Stimulated activated CD8-positive, alpha-beta memory T cell treated with anti-CD3 and anti-CD28 coated beads, Interleukin-12 subunit alpha, Interleukin-12 subunit beta, amount 100 ng/mL, for 1 hour (primary cell): ENCODE measurements at regions not wholly inside any gene's neighbourhood (a gene's known extent, or its start where the extent isn't known, plus 50 kb on each side); places are given as distances from the start of the nearest gene placed in this dataset.

Source experiments
- DNase-seq: peaks from one replicate; pipeline ENCODE4 v3.0.0-alpha.2; 2020; ENCODE audit warnings: low read depth

- no peak for DNase-seq
Measured at GRCh38 chr6:165082636-165083035, 226.8 kb downstream of the C6orf118 start.

DNA sequence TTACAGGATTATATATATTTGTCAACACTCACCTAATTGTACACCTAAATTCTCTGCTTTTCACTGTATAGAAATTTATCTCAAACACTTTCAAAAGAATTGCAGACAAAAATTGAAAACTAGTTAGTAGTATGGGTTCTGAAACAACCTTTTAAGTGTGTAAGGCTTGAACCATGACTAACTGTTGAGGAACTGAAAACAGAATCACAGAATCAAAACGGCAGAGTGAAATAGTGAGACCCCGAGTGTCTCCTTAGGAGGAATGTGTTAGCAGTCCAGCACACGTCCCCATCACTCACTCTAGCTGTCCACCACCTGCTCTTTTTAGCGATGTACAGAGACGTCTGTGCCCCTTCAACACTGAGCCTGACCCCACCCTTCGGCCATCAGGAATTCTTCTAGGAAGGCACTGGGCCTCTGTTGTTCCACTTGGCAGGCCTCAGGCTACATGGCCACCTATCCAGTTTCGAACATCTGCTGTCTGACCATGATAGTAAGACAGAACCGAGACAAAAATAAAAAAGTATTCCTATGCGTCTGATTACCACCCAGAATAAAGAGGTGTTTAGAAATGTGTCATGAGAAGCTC, 227.4 kb downstream of the C6orf118 start:
- no peak for DNase-seq

GRCh38 chr6:165077876-165078275, 231.5 kb downstream of the C6orf118 start:
- no peak for DNase-seq

- DNase-seq: no peak
Measured at GRCh38 chr6:165071906-165072305, 237.5 kb downstream of the C6orf118 start.

- DNase-seq: no peak
Measured at GRCh38 chr6:165060720-165061119, 248.7 kb downstream of the C6orf118 start.

- no peak for DNase-seq
Measured at GRCh38 chr6:165059032-165059431, 250.4 kb downstream of the C6orf118 start.

DNA sequence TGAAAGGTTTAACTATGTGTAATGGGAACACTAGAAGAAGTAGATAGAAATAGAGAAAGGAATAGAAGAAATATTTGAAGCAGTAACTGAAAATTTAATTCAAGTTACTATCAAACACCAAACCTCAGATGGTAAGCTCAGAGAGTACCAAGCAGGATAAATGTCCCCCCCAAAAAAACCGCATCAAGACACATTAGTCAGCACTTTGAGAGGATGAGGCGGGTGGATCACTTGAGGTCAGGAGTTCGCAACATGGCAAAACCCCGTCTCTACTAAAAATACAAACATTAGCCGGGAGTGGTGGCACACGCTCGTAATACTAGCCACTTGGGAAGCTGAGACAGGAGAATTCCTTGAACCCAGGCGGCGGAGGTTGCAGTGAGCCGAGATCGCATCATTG, 253.1 kb downstream of the C6orf118 start:
- no peak for DNase-seq

DNA sequence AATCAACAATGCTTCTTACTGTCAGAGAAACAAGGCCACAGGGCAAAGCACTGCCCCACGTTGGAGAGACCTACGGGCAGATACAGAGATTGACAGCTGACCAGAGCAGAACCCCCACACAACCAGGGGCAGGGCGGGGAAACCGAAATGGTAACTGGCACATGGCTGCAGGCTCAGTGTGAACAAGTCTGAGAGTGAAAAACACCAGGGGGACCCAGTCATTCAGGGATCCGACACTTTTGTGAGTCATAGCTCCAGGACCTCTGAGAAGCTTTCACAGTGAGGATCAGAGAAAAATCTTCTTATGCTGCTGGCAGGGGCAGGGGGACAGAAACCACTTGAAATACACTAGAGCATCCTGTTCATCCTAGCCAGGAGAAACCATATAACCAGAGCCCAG, 254.2 kb downstream of the C6orf118 start:
- no peak for DNase-seq

DNA sequence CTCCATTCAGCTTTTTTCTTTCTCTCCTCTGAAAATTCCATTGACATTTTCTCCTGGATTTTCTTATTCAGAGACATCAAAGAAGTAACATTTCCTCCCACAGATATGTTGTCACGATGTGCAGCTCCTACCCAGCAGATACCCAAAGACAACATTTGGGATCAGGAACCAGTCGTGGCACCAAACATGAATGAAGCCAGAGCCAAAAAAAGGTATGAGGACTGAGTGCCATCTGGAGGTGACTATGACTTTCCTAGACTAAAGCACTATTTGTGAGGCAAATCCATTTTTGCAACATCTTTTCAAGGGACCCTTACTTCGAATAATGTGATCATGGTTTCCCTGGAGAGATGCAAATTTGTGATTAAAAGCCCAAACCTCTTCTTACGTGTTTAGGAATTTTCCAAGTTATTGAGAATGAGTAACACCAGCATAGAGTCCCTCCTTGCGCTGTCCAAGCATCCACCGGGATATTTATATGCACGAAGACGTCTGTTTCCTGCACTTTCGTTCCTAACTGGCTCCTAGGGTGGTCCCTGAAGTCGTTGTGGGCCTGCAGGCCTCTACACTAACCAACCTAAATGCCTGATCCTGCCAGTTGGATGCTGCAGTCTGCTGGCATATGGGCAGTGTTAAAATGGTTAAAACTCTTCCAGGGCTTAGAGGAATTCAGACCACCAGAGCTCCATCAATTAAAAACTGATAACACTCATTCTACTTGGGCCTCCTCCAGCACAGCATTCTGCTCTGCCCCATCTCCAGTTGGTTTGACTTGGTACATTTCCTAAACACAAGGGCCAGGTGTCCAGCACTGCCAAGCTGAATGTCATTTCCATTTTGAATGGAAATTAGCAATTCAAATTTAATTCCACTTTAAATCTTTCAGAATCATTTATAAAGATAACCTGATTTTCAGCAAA, 256.6 kb downstream of the C6orf118 start:
- DNase-seq: no peak

GRCh38 chr6:165049362-165049761, 260.0 kb downstream of the C6orf118 start:
- no peak for DNase-seq

- DNase-seq: no peak
Measured at GRCh38 chr6:165047952-165048351, 261.5 kb downstream of the C6orf118 start.

GRCh38 chr6:165045631-165046030, 263.8 kb downstream of the C6orf118 start:
- DNase-seq: no peak

- DNase-seq: no peak
Measured at GRCh38 chr6:165042912-165043311, 266.5 kb downstream of the C6orf118 start.

- no peak for DNase-seq
Measured at GRCh38 chr6:165040440-165040839, 269.0 kb downstream of the C6orf118 start.

DNA sequence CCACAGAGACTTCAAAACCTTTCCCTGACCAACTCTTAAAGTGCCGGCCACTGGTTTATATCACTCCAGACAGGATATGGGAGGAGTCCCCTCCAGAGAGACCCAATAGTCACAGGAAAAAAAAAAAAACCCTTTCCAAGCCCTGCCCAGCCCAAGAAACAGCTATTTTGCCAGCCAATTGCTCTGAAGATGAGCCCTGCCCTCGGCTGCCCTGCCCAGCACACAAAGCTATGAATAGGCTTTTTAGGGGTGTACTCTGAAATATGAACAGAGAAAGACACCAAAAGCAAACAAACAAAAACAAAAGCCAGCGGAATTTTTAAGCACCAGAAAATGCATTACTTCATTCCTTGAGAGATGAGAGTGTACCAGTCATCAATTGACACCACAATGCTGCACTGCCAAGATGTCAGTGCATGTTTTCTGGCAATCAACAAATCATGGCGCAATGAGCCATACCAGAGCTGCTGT, 275.1 kb downstream of the C6orf118 start:
- DNase-seq: no peak

GRCh38 chr6:165031502-165031901, 277.9 kb downstream of the C6orf118 start:
- no peak for DNase-seq

DNA sequence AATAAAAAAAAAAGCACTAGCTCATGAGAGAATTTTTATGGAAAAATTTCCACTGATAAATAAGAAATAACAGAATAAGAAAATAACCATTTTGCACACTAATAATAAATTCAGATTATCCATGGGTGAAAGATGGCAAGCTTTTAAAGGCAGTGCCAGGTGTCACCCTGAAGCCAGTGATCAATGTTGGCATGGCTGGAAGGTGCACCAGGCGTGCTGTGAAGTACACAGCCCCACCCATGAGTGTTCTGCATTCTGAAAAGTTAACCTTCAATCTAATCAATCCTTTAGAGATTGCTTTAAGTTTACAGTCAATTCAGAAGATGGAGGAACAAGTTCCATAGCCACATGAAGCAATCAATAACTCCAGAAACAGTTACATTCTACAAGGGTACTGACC, 284.4 kb downstream of the C6orf118 start:
- no peak for DNase-seq

- DNase-seq: no peak
Measured at GRCh38 chr6:165019681-165020080, 289.7 kb downstream of the C6orf118 start.

DNA sequence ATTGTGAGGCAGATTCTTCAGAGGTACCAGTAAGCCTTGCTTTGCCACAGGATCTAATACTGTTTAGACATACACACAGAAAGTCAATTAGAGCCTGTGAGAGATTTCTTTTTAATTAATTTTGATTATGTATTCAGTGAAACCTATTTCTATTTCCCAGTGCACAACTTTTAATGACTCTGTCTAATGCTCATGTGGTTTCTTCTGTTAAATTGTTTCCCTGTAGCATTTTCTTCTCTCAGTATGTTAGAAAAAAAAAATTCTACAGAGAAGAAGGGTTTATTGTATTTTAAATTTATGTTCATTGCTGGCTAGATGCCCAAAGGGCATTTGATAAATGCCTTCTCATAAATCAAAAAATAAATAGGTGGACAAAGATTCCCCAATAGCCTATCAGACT, 293.7 kb downstream of the C6orf118 start:
- no peak for DNase-seq

- DNase-seq: no peak
Measured at GRCh38 chr6:165013701-165014100, 295.7 kb downstream of the C6orf118 start.

- DNase-seq: no peak
Measured at GRCh38 chr6:165012183-165012582, 297.2 kb downstream of the C6orf118 start.

DNA sequence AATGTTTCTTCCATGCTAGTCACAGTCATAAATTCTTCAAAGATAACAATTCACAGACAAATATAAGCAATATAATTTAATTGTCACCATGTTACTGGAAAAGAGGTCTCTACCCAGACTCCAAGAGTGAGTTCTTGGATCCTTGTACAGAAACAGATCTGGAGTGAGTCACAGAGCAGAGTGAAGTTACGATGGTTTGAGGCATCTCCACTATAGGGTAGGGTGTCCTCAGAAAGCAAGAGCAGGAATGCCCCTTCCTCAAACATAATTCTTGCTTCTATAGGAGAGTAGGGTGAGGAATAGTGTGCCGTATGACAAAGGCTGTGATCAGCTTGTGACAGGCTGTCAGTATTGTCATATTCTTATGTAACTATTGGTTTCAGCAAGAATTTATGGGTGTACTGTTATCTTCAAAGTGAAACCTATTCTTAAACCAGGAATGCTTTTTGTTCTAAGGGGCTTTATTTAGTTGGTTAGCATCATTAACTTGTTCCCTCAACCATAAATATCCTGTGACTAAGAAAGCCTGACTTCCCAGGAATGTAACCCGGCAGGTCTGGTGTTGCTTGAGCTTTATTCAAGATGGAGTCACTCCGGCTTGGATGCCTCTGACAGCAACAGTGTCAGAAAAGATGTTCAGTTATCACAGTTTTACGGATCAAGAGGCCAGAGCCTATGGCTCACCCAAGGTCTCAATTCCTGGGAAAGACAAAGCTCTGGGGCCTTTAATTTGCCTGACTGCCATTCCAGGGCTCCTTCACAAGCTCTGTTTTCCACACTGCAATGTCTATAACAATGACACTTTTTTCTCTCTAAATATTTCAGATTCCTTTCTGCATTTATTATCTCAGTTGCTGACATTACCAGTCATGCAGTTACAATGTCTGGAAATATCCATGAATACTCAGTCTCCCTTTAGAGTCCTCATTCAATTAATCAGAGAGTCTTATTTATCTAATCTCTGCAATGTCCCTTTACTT, 298.6 kb downstream of the C6orf118 start:
- no peak for DNase-seq
